ENCODE measurements at regions not wholly inside any gene's neighbourhood (a gene's known extent, or its start where the extent isn't known, plus 50 kb on each side); places are given as distances from the start of the nearest gene placed in this dataset.

DNA sequence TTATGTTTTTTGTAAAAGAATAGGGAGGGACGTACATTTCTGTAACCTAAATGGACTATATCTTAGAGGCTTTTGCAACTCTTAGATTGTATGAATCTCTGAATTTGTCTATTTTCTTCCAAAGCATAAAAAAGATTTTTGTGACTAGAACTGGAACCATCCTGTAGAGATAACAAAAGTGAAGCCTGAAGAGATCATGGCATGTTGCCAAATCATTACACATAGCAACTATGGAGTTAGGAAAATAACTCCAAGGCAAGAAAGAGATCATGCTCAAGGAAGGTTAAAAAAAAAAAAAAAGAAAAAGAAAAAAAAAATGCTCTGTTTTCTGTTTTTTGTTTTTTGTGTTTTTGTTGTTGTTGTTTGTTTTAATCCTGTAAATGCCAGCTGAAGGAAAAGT, 567.7 kb upstream of the ZWINT start:
- Histone ChIP-seq H3K79me2 (no peaks in the 10 kb centered on the region), H2AFZ (no peak overlapping the region), H4K20me1 (ENCODE audit: insufficient read depth, poor library complexity, severe bottlenecking) (no peaks in the 10 kb centered on the region), H3K9me2 (replicated peaks; ENCODE audit: insufficient read depth) (no peaks in the 10 kb centered on the region), H3K4me3 (no peak overlapping the region), H3K4me2 (no peak overlapping the region), H3K9me3 (ENCODE audit: low read depth) (no peaks in the 10 kb centered on the region), H3K4me1 (ENCODE audit: insufficient read depth) (no peaks in the 10 kb centered on the region), H3K27ac (no peak overlapping the region), H3K36me3 (replicated peaks; ENCODE audit: insufficient read depth, low read depth) (no peaks in the 10 kb centered on the region), H3K27me3 (no peaks in the 10 kb centered on the region)
- WGBS (ENCODE audit: low lambda C conversion rate, missing lambda C conversion rate), result 86% methylated on average over 1 of the region's 1 CpG
- TF ChIP-seq EZH2phosphoT487 (IDR thresholded peaks at IDR 0.05; ENCODE audit: low read depth, severe bottlenecking, unreplicated experiment) (no peak), EZH2 (IDR thresholded peaks at IDR 0.05; ENCODE audit: borderline replicate concordance) (no peak)
- TF ChIP-seq, protein P1, sequence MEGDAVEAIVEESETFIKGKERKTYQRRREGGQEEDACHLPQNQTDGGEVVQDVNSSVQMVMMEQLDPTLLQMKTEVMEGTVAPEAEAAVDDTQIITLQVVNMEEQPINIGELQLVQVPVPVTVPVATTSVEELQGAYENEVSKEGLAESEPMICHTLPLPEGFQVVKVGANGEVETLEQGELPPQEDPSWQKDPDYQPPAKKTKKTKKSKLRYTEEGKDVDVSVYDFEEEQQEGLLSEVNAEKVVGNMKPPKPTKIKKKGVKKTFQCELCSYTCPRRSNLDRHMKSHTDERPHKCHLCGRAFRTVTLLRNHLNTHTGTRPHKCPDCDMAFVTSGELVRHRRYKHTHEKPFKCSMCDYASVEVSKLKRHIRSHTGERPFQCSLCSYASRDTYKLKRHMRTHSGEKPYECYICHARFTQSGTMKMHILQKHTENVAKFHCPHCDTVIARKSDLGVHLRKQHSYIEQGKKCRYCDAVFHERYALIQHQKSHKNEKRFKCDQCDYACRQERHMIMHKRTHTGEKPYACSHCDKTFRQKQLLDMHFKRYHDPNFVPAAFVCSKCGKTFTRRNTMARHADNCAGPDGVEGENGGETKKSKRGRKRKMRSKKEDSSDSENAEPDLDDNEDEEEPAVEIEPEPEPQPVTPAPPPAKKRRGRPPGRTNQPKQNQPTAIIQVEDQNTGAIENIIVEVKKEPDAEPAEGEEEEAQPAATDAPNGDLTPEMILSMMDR (IDR thresholded peaks at IDR 0.05; ENCODE audit: poor library complexity), result no peak
- peak; percentile 22 for DNase-seq (ENCODE audit: low spot score)

DNA sequence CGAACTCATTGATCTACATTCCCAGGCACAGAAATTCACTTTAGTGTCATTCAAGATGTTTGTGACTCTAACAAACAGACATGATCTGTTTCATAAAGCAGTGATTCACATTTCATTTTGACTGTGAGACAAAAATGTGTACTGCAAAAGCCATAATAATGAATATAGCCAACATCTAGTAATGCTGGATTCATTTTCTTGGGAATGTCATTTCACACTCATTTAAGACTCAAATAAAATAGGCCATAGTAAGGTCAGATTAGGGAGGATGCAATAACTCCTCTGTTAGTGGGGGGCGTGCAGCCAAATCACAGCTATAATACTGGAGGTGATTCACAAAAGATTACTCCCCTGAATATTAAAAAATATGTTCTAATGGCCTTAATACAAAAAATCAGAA, 566.6 kb upstream of the ZWINT start:
- no peaks in the 10 kb centered on the region for H3K9me2 ChIP-seq (replicated peaks; ENCODE audit: insufficient read depth)
- H4K20me1 ChIP-seq (ENCODE audit: insufficient read depth, poor library complexity, severe bottlenecking), result no peaks in the 10 kb centered on the region
- no peaks in the 10 kb centered on the region for H3K79me2 ChIP-seq
- no peak overlapping the region for H2AFZ ChIP-seq
- H3K4me3 ChIP-seq, result no peak overlapping the region
- 93% methylated on average over 2 of the region's 2 CpGs for WGBS (ENCODE audit: low lambda C conversion rate, missing lambda C conversion rate)
- H3K4me1 ChIP-seq (ENCODE audit: insufficient read depth), result no peaks in the 10 kb centered on the region
- no peak for TF ChIP-seq EZH2phosphoT487 (IDR thresholded peaks at IDR 0.05; ENCODE audit: low read depth, severe bottlenecking, unreplicated experiment)
- TF ChIP-seq, protein P1 (IDR thresholded peaks at IDR 0.05; ENCODE audit: poor library complexity), result no peak
- no peak for TF ChIP-seq EZH2 (IDR thresholded peaks at IDR 0.05; ENCODE audit: borderline replicate concordance)
- DNase-seq (ENCODE audit: low spot score), result no peak
- no peaks in the 10 kb centered on the region for H3K9me3 ChIP-seq (ENCODE audit: low read depth)
- no peak overlapping the region for H3K27ac ChIP-seq
- no peak overlapping the region for H3K4me2 ChIP-seq
- no peaks in the 10 kb centered on the region for H3K27me3 ChIP-seq
- H3K36me3 ChIP-seq (replicated peaks; ENCODE audit: insufficient read depth, low read depth), result no peaks in the 10 kb centered on the region

DNA sequence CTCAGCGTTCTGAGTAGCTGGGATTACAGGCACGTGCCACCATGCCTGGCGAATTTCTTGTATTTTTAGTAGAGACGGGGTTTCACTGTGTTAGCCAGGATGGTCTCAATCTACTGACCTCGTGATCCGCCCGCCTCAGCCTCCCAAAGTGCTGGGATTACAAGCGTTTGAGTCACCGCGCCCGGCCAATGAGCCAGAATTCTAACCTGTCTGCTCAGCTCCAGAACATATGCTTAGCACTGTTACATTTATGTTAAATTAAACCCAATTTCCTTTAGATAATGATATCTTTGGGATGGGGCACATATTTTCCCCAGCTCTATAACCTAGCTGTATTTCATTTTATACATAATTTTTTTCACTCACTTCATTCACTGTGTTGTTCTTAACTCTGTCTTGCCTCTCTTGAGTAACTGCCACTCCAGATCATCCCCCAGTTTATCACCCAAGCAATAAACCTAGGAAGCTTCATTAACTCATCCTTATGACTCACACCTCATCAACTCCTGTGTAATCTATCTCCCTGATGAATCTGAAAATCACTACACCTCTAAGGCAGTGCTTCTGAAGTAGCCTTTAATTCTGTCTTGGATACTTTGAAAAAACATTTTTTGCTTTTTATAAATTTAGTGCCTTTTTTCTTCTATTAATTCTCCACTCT, 559.7 kb upstream of the ZWINT start:
- no peak overlapping the region for H2AFZ ChIP-seq
- no peaks in the 10 kb centered on the region for H3K9me2 ChIP-seq (replicated peaks; ENCODE audit: insufficient read depth)
- WGBS (ENCODE audit: low lambda C conversion rate, missing lambda C conversion rate), result 88% methylated on average over 11 of the region's 11 CpGs
- H3K36me3 ChIP-seq (replicated peaks; ENCODE audit: insufficient read depth, low read depth), result no peaks in the 10 kb centered on the region
- H3K9me3 ChIP-seq (ENCODE audit: low read depth), result no peaks in the 10 kb centered on the region
- H3K27me3 ChIP-seq, result no peaks in the 10 kb centered on the region
- TF ChIP-seq EZH2 (IDR thresholded peaks at IDR 0.05; ENCODE audit: borderline replicate concordance) (no peak), EZH2phosphoT487 (IDR thresholded peaks at IDR 0.05; ENCODE audit: low read depth, severe bottlenecking, unreplicated experiment) (no peak)
- TF ChIP-seq, protein P1 (IDR thresholded peaks at IDR 0.05; ENCODE audit: poor library complexity), result no peak
- DNase-seq (ENCODE audit: low spot score), result no peak
- H3K4me3 ChIP-seq, result no peak overlapping the region
- H3K27ac ChIP-seq, result no peak overlapping the region
- no peaks in the 10 kb centered on the region for H3K4me1 ChIP-seq (ENCODE audit: insufficient read depth)
- H3K79me2 ChIP-seq, result no peaks in the 10 kb centered on the region
- H3K4me2 ChIP-seq, result no peak overlapping the region
- no peaks in the 10 kb centered on the region for H4K20me1 ChIP-seq (ENCODE audit: insufficient read depth, poor library complexity, severe bottlenecking)

Measured in hepatocyte (in vitro differentiated cells).